Small intestine (tissue), 7 donors: ENCODE measurements at regions not wholly inside any gene's neighbourhood (a gene's known extent, or its start where the extent isn't known, plus 50 kb on each side); places are given as distances from the start of the nearest gene placed in this dataset.

Experiments used
- DNase-seq, 2 donors: peaks; one replicate each; pipeline versions ENCODE4 v3.0.0 to v3.0.0-alpha.2; 2013
- FAIRE-seq: peaks from 2 replicates; lab custom pipeline; 2012; peaks lifted over from hg19 to GRCh38; lab: Jason Lieb, UNC
- H3K27ac ChIP-seq, 3 donors: one replicate each; pipeline ENCODE4 v1.5.1; 2013; ENCODE audit warnings: low read length in 2 of 3, mild to moderate bottlenecking in 2 of 3, control low read depth in 1 of 3, inconsistent platforms in 1 of 3, low read depth in 1 of 3, moderate library complexity in 1 of 3
- H3K27me3 ChIP-seq, 3 donors: one replicate each; pipeline ENCODE4 v1.6.1; 2013; ENCODE audit warnings: low read length in 3 of 3, inconsistent platforms in 1 of 3; ENCODE audit not compliant: control insufficient read depth in 3 of 3, insufficient read depth in 3 of 3
- H3K36me3 ChIP-seq, 3 donors: one replicate each; pipeline ENCODE4 v1.6.1; 2013; ENCODE audit warnings: low read length in 3 of 3, inconsistent platforms in 1 of 3, low read depth in 1 of 3, mild to moderate bottlenecking in 1 of 3, moderate library complexity in 1 of 3; ENCODE audit not compliant: control insufficient read depth in 3 of 3, insufficient read depth in 2 of 3
- H3K4me1 ChIP-seq, 3 donors: one replicate each; pipeline ENCODE4 v1.6.1; 2013; ENCODE audit warnings: low read length in 2 of 3, inconsistent platforms in 1 of 3, low read depth in 1 of 3, mild to moderate bottlenecking in 1 of 3, moderate library complexity in 1 of 3; ENCODE audit not compliant: control insufficient read depth in 3 of 3, insufficient read depth in 2 of 3
- H3K4me3 ChIP-seq, 3 donors: one replicate each; pipeline ENCODE4 v1.5.1; 2013; ENCODE audit warnings: low read length in 3 of 3, control low read depth in 1 of 3, inconsistent platforms in 1 of 3, low read depth in 1 of 3, mild to moderate bottlenecking in 1 of 3, moderate library complexity in 1 of 3
- H3K9me3 ChIP-seq, 2 donors: one replicate each; pipeline ENCODE4 v1.6.1; 2013; ENCODE audit warnings: low read depth in 1 of 2, low read length in 1 of 2; ENCODE audit not compliant: control insufficient read depth in 2 of 2, insufficient read depth in 1 of 2
- WGBS, 3 donors: extraction: QIAGEN DNeasy Blood & Tissue Kit; methylation state at CpG; one replicate each; pipeline ENCODE4 v1.1.7; 2013; 5-methylcytosine and 5-hydroxymethylcytosine counted together
- donor health status: healthy with polysubstance abuse.
- donor health status: control.
- donor health status: control.
- donor health status: Bipolar disorder and iron deficiency.
- donor health status: healthy.

DNA sequence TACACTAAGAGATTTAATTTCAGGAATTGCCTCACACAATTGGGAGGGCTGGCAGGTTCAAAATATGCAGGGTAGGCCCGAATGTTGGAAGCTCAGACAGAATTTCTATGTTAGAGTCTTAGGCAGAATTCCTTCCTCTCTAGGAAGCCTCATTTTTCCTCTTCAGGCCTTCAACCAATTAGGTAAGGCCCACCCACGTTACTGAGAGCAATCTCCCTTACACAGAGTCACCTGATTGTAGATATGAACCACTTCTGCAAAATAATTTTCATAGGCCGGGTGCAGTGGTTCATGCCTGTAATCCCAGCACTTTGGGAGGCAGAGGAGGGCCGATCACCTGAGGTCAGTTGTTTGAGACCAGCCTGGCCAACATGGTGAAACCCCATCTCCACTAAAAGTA is 50.2 kb upstream of the HIVEP1 start:
- H3K36me3 ChIP-seq: no peaks in the 10 kb centered on the region
- peaks cover 0 to 17% (median 0%) of the 10 kb centered on the region in 3 donors for H3K4me1 ChIP-seq
- no peaks in the 10 kb centered on the region for H3K9me3 ChIP-seq
- FAIRE-seq (no peak), DNase-seq (no peak)
- 85 to 93% (median 91%) methylated on average over 4 of the region's 4 CpGs for WGBS, 3 donors
- no peak overlapping the region for H3K27ac ChIP-seq
- no peak overlapping the region for H3K4me3 ChIP-seq
- H3K27me3 ChIP-seq: no peaks in the 10 kb centered on the region

GRCh38 chr6:11960909-11961779 is 51.0 kb upstream of the HIVEP1 start:
- Histone ChIP-seq H3K4me3 (no peak overlapping the region), H3K27ac (no peak overlapping the region), H3K4me1 (peaks cover 0 to 17% (median 0%) of the 10 kb centered on the region in 3 donors), H3K9me3 (no peaks in the 10 kb centered on the region), H3K27me3 (no peaks in the 10 kb centered on the region), H3K36me3 (no peaks in the 10 kb centered on the region)
- WGBS, 3 donors: 74 to 79% (median 78%) methylated on average over 12 of the region's 12 CpGs
- FAIRE-seq (no peak), DNase-seq (no peak)

DNA sequence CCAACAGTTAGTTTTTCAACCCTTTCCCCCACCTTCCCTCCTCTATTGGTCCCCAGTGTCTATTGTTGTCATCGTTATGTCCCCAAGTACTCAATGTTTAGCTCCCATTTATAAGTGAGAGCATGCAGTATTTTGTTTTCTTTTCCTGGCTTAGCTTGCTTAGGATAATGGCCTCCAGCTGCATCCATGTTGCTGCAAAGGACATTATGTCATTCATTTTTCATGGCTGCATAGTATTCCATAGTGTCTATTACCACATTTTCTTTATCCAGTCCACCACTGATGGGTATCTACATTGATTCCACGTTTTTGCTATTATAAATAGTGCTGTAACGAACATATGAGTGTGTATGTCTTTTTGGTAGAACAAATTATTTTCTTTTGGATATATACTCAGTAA is 55.3 kb upstream of the HIVEP1 start:
- FAIRE-seq (no peak), DNase-seq (no peak)
- Histone ChIP-seq H3K27ac (no peak overlapping the region), H3K27me3 (no peaks in the 10 kb centered on the region), H3K4me1 (no peaks in the 10 kb centered on the region), H3K36me3 (no peaks in the 10 kb centered on the region), H3K4me3 (no peak overlapping the region), H3K9me3 (no peaks in the 10 kb centered on the region)
- 66 to 73% (median 70%) methylated on average over 3 of the region's 3 CpGs for WGBS, 3 donors

DNA sequence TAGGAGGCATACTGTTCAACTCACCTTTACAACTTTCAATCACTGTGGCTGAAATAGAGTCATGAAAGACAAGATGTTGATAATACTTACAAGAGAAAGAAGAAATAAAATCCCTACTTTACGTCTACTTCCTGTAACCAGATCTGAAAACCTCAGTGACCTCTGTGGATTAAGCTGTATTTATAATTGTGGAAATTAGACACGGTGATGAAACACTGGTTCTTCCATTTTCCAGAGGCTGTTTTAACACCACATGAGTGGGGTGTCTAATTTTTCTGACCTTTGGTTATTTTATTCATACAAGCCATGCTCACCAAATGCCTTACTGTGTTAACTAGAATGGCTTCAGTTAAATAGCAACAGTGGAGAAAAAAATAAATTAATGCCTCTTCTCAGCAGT is 58.5 kb upstream of the HIVEP1 start:
- 69 to 84% (median 84%) methylated on average over 2 of the region's 2 CpGs for WGBS, 3 donors
- DNase-seq (no peak), FAIRE-seq (no peak)
- H3K9me3 ChIP-seq: no peaks in the 10 kb centered on the region
- H3K4me3 ChIP-seq: no peak overlapping the region
- H3K4me1 ChIP-seq: no peaks in the 10 kb centered on the region
- H3K36me3 ChIP-seq: no peaks in the 10 kb centered on the region
- no peak overlapping the region for H3K27ac ChIP-seq
- no peaks in the 10 kb centered on the region for H3K27me3 ChIP-seq

- no peaks in the 10 kb centered on the region for H3K4me1 ChIP-seq
- no peaks in the 10 kb centered on the region for H3K36me3 ChIP-seq
- H3K27me3 ChIP-seq: no peaks in the 10 kb centered on the region
- H3K27ac ChIP-seq: no peak overlapping the region
- DNase-seq (no peak), FAIRE-seq (no peak)
- no peaks in the 10 kb centered on the region for H3K9me3 ChIP-seq
- H3K4me3 ChIP-seq: no peak overlapping the region
- 83 to 91% (median 85%) methylated on average over 2 of the region's 2 CpGs for WGBS, 3 donors
Measured at GRCh38 chr6:11952316-11952715, 59.8 kb upstream of the HIVEP1 start.

- Histone ChIP-seq H3K36me3 (no peaks in the 10 kb centered on the region), H3K27ac (no peak overlapping the region), H3K4me3 (no peak overlapping the region), H3K4me1 (no peaks in the 10 kb centered on the region), H3K9me3 (no peaks in the 10 kb centered on the region), H3K27me3 (no peaks in the 10 kb centered on the region)
- DNase-seq (no peak), FAIRE-seq (no peak)
- 70 to 86% (median 74%) methylated on average over 3 of the region's 3 CpGs for WGBS, 3 donors
Measured at GRCh38 chr6:11951868-11952267, 60.2 kb upstream of the HIVEP1 start.

DNA sequence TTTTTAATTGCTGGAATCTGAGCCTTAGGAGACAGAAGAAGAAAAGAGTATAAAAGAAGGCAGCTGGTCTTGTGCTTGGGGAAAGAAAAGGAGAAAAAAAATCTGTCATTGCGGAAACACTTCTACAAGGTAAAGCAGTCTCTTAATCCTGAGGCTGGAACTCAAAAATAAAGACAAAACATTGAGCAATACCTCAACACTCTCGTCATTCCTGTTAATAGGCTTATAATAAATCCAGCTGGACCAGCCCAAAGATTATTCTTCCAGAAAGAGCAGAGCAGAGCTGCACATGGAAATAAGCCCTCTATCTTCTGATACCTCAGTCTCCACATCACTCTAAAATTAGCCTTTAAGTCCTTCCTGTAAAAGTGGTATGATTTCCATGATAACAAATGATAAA is 62.0 kb upstream of the HIVEP1 start:
- 72 to 83% (median 73%) methylated on average over 2 of the region's 2 CpGs for WGBS, 3 donors

DNA sequence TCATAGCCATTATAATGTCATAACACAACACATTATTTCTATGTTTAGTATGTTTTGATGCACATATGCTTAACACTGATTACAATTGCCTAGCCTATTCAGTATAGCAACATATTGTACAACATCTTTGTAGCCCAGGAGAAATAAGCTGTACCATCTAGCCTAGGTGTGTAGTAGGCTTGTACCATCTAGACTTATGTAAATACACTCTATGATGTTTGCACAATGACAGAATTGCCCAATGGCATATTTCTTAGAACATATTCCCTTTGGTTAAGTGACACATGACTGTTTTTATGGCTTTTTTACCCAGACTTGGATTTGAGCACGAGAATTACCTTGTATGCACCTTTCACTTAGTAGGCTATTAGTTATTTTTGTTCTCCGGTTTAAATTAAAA is 64.5 kb upstream of the HIVEP1 start:
- no peak for FAIRE-seq

More for the DNA sequence above, 62.0 kb upstream of the HIVEP1 start:
- Histone ChIP-seq H3K4me3 (no peak overlapping the region), H3K27me3 (no peaks in the 10 kb centered on the region), H3K36me3 (no peaks in the 10 kb centered on the region), H3K4me1 (no peaks in the 10 kb centered on the region), H3K9me3 (no peaks in the 10 kb centered on the region), H3K27ac (no peak overlapping the region)
- DNase-seq: no peak
- FAIRE-seq: no peak

More for the DNA sequence above, 64.5 kb upstream of the HIVEP1 start:
- 46 to 86% (median 81%) methylated on average over 2 of the region's 2 CpGs for WGBS, 3 donors
- Histone ChIP-seq H3K9me3 (no peaks in the 10 kb centered on the region), H3K27ac (no peak overlapping the region), H3K36me3 (no peaks in the 10 kb centered on the region), H3K27me3 (no peaks in the 10 kb centered on the region), H3K4me1 (peaks cover 0 to 15% (median 0%) of the 10 kb centered on the region in 3 donors), H3K4me3 (no peak overlapping the region)
- DNase-seq: peak in 1 of 2 donors; percentile 80
